Smooth muscle cell (in vitro differentiated cells): ENCODE measurements at regions not wholly inside any gene's neighbourhood (a gene's known extent, or its start where the extent isn't known, plus 50 kb on each side); places are given as distances from the start of the nearest gene placed in this dataset.
A peak's percentile ranks its signal among the peaks of the same experiment; 100 is the strongest.

Source experiments
- DNase-seq: peaks from one replicate; lab custom pipeline; 2025; ENCODE audit not compliant: unreplicated experiment; lab: John Stamatoyannopoulos, UW
- H2AFZ ChIP-seq: fragments of 200-600 bp; sonication (generic); 2 replicates; pipeline ENCODE4 v1.6.0; 2016; ENCODE audit warnings: antibody characterized with exemption, low read depth, mild to moderate bottlenecking
- H3F3A ChIP-seq: fragments of 200-600 bp; sonication (generic); 2 replicates; pipeline ENCODE4 v1.6.0; 2017; ENCODE audit warnings: antibody characterized with exemption, low read depth
- H3K27ac ChIP-seq: fragments of 200-600 bp; sonication (generic); 2 replicates; pipeline ENCODE4 v1.5.1; 2016; ENCODE audit warnings: low read depth, mild to moderate bottlenecking
- H3K27me3 ChIP-seq: fragments of 200-600 bp; sonication (generic); 2 replicates; pipeline ENCODE4 v1.6.1; 2016; ENCODE audit warnings: low read depth, mild to moderate bottlenecking
- H3K36me3 ChIP-seq: fragments of 200-600 bp; sonication (generic); 2 replicates; pipeline ENCODE4 v1.5.1; 2016; ENCODE audit warnings: low read depth
- H3K4me1 ChIP-seq: fragments of 200-600 bp; sonication (generic); 2 replicates; pipeline ENCODE4 v1.5.1; 2016; ENCODE audit warnings: low read depth
- H3K4me2 ChIP-seq: fragments of 200-600 bp; sonication (generic); 2 replicates; pipeline ENCODE4 v1.6.0; 2016; ENCODE audit warnings: mild to moderate bottlenecking
- H3K4me3 ChIP-seq: fragments of 200-600 bp; sonication (generic); 2 replicates; pipeline ENCODE4 v1.5.1; 2016; ENCODE audit warnings: mild to moderate bottlenecking
- H3K79me2 ChIP-seq: fragments of 200-600 bp; sonication (generic); 2 replicates; pipeline ENCODE4 v1.6.0; 2016; ENCODE audit warnings: low read depth, mild to moderate bottlenecking
- H3K9ac ChIP-seq: fragments of 200-600 bp; sonication (generic); 2 replicates; pipeline ENCODE4 v1.6.0; 2016; ENCODE audit warnings: low read depth
- H3K9me3 ChIP-seq: fragments of 200-600 bp; sonication (generic); replicated peaks from 2 replicates; pipeline ENCODE4 v1.5.1; 2016; ENCODE audit warnings: low read depth
- H4K20me1 ChIP-seq: fragments of 200-600 bp; sonication (generic); 2 replicates; pipeline ENCODE4 v1.6.0; 2016; ENCODE audit warnings: low read depth
- WGBS: methylation state at CpG from one replicate; pipeline ENCODE4 v1.1.7; 2016; ENCODE audit warnings: low lambda C conversion rate; 5-methylcytosine and 5-hydroxymethylcytosine counted together
- TF ChIP-seq, protein P1 (sequence below): fragments of 200-600 bp; sonication (generic); IDR thresholded peaks from 2 replicates; pipeline ENCODE4 v1.5.1; 2017; ENCODE audit warnings: borderline replicate concordance, mild to moderate bottlenecking, antibody characterized with exemption; ENCODE audit not compliant: insufficient read depth, poor library complexity, severe bottlenecking

GRCh38 chr20:4635781-4636180 is 50.5 kb upstream of the PRNP start:
- TF ChIP-seq, protein P1, sequence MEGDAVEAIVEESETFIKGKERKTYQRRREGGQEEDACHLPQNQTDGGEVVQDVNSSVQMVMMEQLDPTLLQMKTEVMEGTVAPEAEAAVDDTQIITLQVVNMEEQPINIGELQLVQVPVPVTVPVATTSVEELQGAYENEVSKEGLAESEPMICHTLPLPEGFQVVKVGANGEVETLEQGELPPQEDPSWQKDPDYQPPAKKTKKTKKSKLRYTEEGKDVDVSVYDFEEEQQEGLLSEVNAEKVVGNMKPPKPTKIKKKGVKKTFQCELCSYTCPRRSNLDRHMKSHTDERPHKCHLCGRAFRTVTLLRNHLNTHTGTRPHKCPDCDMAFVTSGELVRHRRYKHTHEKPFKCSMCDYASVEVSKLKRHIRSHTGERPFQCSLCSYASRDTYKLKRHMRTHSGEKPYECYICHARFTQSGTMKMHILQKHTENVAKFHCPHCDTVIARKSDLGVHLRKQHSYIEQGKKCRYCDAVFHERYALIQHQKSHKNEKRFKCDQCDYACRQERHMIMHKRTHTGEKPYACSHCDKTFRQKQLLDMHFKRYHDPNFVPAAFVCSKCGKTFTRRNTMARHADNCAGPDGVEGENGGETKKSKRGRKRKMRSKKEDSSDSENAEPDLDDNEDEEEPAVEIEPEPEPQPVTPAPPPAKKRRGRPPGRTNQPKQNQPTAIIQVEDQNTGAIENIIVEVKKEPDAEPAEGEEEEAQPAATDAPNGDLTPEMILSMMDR: no peak
- Histone ChIP-seq H2AFZ (no peak overlapping the region), H3K4me2 (no peak overlapping the region), H4K20me1 (no peaks in the 10 kb centered on the region), H3K9ac (no peak overlapping the region), H3K4me1 (no peaks in the 10 kb centered on the region), H3K9me3 (no peaks in the 10 kb centered on the region), H3K36me3 (no peaks in the 10 kb centered on the region), H3K27me3 (no peaks in the 10 kb centered on the region), H3K27ac (no peak overlapping the region), H3K4me3 (no peak overlapping the region), H3K79me2 (no peaks in the 10 kb centered on the region), H3F3A (no peaks in the 10 kb centered on the region)
- WGBS: 94% methylated on average over 5 of the region's 5 CpGs
- DNase-seq: no peak

- no peak overlapping the region for H3K4me2 ChIP-seq
- 100% methylated on average over 1 of the region's 1 CpG for WGBS
- no peak overlapping the region for H2AFZ ChIP-seq
- H3K9me3 ChIP-seq: no peaks in the 10 kb centered on the region
- no peaks in the 10 kb centered on the region for H3K79me2 ChIP-seq
- TF ChIP-seq, protein P1: no peak
- H3K9ac ChIP-seq: no peak overlapping the region
- H4K20me1 ChIP-seq: no peaks in the 10 kb centered on the region
- no peaks in the 10 kb centered on the region for H3K36me3 ChIP-seq
- DNase-seq: no peak
- no peaks in the 10 kb centered on the region for H3F3A ChIP-seq
- H3K27ac ChIP-seq: no peak overlapping the region
- H3K4me1 ChIP-seq: no peaks in the 10 kb centered on the region
- H3K4me3 ChIP-seq: no peak overlapping the region
- H3K27me3 ChIP-seq: no peaks in the 10 kb centered on the region
Measured at GRCh38 chr20:4635342-4635741, 50.9 kb upstream of the PRNP start.

- TF ChIP-seq, protein P1: no peak
Measured at GRCh38 chr20:4633780-4634179, 52.5 kb upstream of the PRNP start.

GRCh38 chr20:4633379-4633778 is 52.9 kb upstream of the PRNP start:
- no peak for DNase-seq
- peak overlapping the region; percentile 62 for H3K4me2 ChIP-seq
- no peaks in the 10 kb centered on the region for H4K20me1 ChIP-seq
- H3F3A ChIP-seq: no peaks in the 10 kb centered on the region
- H3K9ac ChIP-seq: no peak overlapping the region
- no peaks in the 10 kb centered on the region for H3K9me3 ChIP-seq
- no peak overlapping the region for H3K4me3 ChIP-seq
- no peaks in the 10 kb centered on the region for H3K79me2 ChIP-seq
- TF ChIP-seq, protein P1: no peak
- H2AFZ ChIP-seq: no peak overlapping the region
- peak overlapping the region; percentile 22 for H3K27ac ChIP-seq
- H3K27me3 ChIP-seq: no peaks in the 10 kb centered on the region
- 33% methylated on average over 3 of the region's 3 CpGs for WGBS
- H3K4me1 ChIP-seq: no peaks in the 10 kb centered on the region
- H3K36me3 ChIP-seq: no peaks in the 10 kb centered on the region

More at GRCh38 chr20:4633780-4634179, 52.5 kb upstream of the PRNP start:
- Histone ChIP-seq H3K27ac (peak overlapping the region; percentile 22), H2AFZ (no peak overlapping the region), H3K4me3 (no peak overlapping the region), H3K4me2 (peak overlapping the region; percentile 62), H3K79me2 (no peaks in the 10 kb centered on the region), H3K4me1 (no peaks in the 10 kb centered on the region), H3K9ac (no peak overlapping the region), H3K9me3 (no peaks in the 10 kb centered on the region), H3F3A (no peaks in the 10 kb centered on the region), H3K36me3 (no peaks in the 10 kb centered on the region), H3K27me3 (no peaks in the 10 kb centered on the region), H4K20me1 (no peaks in the 10 kb centered on the region)
- DNase-seq: no peak
- 25% methylated on average over 4 of the region's 4 CpGs for WGBS
